Kidney glomerular epithelial cell (primary cell): ENCODE measurements at regions not wholly inside any gene's neighbourhood (a gene's known extent, or its start where the extent isn't known, plus 50 kb on each side); places are given as distances from the start of the nearest gene placed in this dataset.
A peak's percentile ranks its signal among the peaks of the same experiment; 100 is the strongest.

Source experiments
- DNase-seq: peaks from one replicate; lab custom pipeline; 2025; lab: John Stamatoyannopoulos, UW

DNA sequence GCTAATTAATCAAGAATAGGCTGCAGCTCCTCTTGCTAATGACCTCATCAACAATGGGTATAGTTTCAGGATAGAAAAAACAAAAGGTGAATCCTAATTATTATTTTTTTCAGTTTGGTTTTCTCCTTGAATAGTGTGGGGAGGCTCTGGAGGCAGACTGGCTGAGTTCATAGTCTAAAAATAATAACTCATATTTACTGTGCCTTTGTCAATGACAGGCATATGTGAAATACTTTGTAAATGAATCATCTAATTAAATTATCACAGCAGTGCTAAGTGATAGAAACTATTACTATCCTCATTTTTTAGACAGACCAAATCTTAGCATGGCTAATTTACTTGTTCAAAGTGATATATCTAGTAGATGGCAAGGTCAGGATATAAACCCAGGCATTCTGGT is 1261.0 kb upstream of the SLC10A2 start:
- peak; percentile 65 for DNase-seq

DNA sequence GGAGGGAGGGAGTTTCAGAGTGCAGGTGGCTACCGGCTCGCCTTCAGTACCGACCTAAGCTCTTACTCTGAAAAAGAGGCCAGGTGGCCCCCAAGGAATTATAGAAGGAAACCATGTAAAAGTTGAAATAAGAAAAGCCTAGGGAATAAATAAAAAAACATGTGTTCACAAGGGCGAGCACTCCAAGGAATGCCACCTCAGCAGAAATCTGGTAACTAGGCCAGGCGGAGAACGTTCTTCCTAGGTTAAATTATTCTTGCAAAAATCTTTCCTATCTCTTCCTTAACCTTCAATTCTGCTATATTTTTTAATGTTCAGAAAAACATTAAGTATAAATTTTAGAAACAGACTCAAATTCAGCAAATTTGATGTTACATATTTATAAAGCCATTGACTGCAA is 1260.3 kb upstream of the SLC10A2 start:
- DNase-seq = no peak

DNA sequence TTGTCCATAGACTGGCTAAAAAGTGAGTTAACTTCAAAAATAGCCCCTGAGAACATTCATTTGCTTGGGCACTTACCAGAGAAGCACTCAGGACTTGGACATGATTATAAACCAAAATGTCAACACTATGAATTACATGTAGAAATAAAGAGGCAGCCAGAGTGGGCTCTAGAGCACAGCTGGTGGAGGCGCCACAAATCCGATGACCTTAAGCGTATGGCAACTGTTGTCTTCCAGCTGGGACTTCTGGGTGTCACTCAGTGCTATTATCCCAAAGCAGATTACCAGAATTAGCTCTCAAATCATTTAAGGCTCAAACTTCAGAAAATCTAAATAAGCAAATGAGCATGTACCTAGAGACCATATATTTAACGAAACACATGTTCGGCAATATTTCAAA is 1255.5 kb upstream of the SLC10A2 start:
- DNase-seq = no peak

DNA sequence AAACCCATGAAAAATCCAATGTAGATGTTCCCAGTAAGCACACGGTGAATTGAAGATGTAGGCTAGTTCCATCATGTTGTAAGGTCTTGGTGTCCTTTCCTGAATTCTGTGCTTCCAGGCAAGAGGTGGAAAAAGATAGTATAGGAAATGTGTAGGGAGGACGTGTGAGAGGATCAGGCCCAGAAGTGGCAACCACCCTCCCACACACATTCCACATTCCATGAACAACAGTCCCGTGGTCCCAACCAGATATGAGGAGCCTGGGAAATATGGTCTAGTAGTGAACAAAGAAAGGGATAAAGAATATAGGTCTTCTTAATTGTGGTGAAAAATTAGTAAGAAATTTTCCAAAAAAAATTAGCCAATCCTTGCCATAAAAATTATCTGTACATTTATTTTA is 1254.2 kb upstream of the SLC10A2 start:
- no peak for DNase-seq

DNA sequence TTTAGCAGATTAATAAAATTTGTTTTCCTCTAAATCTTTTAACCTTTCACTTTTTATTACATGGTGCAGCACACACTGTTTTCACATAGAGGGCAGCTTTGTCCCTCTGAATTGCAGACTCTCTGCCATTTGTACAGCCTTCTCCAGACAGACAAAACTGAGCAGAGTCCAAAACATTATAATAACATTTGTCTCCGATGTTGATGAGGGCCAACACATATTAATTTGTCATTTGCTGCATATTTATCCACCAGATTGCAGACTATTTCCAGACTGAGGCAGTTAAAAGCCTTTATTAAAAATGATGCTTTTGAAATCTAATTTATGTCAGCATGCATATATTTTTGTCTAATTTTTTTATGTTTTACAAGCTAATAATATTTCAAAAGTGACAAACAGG is 1251.9 kb upstream of the SLC10A2 start:
- peak; percentile 55 for DNase-seq

DNA sequence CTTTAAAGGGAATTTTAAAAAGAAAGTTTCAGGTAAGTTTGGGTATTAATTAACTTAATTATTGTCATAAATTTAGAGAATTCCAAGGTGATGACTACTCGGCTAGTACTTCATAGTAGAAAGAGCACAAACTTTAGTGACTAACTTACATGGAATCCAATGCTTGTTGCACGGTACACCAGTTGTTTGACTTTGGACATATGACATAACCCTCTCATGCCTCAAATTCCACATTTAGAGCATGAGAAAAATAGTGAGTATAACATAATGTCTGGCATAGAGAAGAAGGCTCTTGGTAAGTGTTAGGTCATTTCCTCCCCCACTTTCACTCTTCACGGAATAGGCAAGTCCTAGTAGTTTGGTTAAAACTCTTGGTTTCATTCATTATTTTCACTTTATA is 1249.4 kb upstream of the SLC10A2 start:
- DNase-seq = peak; percentile 98

DNA sequence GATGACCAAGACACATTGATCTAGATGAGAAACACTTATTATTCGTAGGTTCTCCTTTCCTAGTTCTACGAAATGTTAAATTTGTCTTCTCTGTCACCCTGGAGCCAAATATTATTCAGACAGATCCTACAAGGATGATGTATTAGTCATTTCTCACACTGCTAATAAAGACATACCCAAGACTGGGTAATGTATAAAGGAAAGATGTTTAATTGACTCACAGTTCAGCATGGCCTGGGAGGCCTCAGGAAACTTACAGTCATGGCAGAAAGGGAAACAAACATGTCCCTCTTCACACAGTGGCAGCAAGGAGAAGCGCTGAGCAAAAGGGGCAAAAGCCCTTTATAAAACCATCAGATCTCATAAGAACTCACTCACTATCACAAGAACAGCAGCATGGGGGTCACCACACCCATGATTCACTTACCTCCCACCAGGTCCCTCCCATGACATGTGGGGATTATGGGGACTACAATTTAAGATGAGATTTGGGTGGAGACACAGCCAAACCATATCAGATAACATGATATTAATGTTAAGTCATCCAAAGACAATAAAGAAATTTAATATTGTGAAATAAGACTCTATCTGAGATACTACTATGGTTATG is 1248.8 kb upstream of the SLC10A2 start:
- no peak for DNase-seq

DNA sequence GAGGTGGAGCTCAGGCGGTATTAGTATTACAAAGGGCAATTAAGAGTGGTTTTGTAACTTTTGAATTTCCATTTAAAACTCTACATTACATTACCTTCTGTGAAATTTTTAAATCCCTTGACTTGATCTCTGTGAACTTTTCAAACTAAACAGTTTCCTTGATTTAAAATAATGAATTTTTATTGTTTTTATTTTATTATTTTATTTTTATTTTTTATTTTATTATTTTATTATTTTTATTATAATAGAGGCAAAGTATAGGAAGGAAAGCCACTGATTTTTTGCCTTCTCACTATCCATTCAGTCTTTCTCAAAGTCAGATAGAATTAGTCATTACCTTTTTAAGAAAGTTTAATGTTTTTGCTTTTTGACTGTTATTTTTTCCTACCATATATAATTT is 1248.1 kb upstream of the SLC10A2 start:
- DNase-seq = no peak

DNA sequence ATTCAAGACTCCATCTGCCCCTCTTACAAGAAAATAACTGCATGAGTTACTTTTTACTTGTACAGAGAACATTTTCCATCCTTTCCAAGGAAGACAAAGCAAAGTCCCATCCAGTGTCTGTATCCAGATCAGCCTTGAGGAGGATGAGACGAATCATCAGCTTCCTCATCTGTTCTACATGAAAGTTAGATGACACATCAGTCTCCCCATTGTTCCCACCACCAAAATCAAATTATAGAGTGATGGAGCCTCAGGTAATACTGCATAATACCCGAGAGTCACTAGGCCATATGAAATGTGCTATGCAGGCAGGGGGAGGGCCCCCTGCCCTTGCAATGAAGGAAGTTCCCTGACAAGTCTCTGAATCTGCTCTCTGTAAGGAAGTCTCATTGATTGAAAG is 1244.6 kb upstream of the SLC10A2 start:
- DNase-seq = no peak

DNA sequence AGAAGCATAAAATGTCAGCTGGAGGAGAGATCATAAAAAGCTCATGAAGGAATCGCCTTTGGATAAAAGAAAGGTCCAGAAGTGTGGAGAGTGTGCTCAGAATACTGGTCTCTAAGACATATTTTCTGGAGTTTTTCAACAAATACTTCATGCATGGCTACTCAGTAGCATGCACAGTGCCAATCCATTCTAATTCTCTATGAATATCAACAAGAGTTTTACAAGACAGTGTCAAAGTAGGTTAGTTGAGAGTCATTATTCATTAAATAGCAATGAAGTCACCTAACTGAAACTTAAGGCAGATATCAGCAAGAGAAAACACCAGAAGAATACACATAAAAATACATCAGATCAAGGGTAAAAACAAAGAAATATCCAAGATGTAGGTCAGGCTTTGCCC is 1243.2 kb upstream of the SLC10A2 start:
- no peak for DNase-seq

DNA sequence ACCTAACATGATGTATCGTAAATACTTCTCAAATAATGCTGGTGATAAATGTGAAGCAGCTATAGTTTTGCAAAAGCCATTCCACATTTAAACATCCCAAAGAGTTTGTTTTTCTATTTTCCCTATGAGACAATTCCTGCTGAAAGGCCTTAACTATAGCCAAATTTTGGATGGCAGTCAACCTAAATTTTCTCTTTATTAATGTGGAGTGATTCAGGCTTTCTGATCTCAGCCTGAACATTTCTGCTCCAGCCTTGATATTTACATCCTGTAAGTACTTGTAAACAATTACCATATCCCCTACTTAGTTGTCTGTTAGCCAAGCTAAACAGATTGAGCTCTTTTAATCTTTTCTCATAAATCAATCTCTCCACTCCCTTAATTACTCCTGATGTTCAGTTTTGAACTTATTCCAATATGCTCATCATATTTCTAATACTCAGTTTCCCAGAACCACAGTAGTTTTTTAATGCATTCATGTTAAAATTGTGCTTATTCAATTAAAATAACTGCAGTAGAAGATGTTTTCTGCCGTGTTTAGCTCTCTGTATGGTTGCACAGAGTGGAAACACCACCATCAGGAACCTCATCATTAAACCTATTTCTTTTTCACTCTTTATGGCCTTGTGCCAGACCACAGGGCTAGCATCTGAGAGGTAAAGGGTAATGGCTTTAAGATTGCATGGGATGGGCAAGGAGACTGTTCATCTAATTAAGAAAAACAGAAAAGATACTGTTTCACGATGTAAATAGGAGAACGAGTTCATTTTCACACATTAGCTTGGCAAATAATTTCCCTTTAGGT is 1235.2 kb upstream of the SLC10A2 start:
- no peak for DNase-seq

DNA sequence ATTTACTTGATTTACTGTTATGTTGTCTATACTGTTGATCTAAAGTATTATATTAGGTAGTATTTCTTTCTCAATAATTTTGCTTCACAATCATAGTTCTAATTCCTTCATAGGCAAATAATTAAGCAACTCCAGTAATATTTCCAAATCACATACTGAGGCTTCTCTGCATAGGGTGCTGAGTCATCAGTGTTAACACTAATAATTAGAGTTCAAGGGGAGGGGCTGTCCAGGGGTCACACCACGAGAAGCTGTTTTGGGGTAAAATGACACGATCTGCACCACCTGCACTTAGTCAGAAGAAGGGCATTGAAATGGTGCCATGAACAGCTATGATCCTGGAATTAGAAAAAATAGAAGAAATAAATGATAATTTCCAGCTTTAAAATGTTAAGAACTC is 1230.9 kb upstream of the SLC10A2 start:
- no peak for DNase-seq

DNA sequence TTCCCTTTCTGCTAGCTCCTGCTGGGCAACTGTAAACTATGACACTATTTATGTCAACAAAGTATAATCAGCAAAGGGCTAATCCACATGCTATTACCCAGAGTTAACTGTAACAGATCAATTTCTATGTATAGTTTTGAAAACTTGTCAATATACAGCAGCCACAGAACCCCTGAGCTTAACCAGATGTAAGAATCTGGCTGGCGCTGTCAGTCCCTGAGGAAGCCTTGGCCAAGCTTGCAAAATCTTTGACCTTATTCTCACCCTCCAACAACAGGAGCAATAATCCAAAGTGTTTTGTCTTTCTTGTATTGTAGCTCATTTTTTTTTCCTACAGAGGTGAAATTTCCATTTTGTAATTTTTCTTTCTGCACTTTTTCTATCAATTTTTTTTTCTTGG is 1230.1 kb upstream of the SLC10A2 start:
- DNase-seq = no peak

DNA sequence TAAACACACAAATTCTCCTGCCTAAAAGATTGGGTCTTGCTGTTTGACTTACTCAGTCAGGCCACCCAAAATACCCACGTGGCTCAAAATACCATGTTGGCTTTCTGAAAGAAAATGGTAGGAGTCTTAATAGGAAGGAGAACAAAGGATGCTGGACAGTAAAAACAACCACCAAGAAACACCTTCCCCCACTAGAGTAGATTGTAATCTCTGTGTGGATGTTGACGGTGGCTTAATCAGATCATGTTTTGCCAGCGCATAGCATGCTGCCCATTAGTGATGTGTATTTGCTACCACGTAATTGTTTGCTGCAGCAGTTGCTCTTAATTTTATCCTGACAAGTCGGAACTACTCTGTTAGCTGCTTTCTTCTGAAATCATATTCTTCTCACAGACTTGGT is 1229.3 kb upstream of the SLC10A2 start:
- no peak for DNase-seq

DNA sequence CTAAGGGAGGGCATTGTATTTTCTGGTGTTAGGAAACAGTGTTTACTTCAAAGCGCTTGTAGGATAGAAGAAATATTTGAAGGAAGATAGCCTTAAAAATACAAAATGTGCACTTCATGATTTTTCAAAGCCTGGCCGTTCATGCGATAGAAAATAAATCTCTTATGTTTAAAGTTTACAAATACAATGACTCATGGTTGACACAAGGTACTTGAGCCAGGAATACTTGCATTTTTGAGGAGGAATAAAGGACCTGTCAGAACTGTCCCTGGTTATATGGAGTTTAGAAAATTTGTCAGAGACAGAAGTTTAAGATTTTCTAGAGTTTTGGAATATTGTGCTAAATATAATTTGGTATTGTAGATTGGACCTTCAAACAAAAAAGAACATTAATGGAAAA is 1223.2 kb upstream of the SLC10A2 start:
- DNase-seq = no peak

DNA sequence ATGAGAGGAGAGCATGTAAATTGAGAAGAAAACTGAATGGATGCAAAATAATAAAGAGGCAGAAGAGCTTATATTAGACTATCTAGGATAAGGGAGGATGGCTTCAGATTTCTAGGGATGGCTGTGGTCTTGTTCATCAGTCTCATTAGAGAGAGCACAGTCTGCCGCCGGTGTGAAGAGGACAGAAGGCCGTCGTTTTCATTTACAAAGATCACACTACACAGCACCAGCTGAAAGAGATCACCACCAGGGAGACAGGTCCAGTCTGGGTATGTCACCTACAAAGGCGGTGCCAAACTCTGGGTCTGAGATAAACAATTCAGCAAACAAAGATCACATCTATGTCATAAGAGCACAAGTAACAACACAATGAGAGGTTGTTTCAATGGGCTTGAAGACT is 1222.3 kb upstream of the SLC10A2 start:
- no peak for DNase-seq

DNA sequence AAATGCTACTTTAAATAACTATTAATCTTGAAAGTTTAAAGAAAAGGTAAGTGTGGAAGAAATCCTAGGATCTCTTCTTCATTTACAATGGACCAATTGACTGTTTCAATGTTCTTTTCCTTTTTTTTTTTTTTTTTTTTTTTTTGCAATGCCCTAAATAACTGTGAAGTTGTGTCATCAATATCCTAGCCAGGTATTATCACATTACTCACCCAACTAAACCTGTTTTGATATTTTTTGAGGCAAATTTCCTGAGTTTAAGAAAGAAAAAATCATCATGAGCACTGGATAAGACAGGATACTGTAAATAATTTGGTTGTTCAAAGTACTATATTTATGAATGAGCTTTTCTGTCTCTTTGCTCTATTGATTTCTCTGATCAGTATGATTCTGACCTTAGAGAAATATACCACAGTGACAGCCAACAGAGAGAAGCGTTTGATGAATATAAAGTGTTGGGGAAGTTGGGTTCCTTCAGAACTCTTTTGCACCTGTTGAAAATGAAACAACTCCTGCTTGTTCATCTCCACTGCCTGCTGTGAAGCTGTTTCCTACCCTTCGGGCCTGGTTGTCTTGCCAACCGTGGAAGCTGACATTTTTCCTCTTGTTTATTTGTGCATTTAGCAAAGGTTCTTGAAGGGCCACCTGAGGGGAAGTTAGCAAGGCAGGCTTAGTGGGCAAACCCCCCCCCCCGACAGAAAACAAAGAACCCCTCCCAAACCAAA is 1220.5 kb upstream of the SLC10A2 start:
- DNase-seq = peak; percentile 44

DNA sequence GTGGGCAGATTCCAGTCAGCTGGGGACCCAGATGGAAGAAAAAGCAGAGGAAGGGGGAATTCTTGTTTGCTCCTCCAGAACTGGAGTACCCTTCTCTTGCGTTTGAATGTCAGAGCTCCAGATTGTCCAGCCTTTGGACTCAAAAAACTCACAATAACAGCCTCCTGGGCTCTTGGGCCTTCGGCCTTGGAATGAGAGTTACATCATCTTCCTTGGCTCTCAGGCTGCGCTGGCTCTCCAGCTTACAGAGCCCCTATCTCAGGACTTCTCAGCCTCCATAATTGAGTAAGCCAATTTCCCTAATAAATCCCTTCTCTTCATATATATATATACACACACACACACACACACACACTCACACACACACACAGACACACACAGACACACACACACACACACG is 1215.7 kb upstream of the SLC10A2 start:
- DNase-seq = no peak

DNA sequence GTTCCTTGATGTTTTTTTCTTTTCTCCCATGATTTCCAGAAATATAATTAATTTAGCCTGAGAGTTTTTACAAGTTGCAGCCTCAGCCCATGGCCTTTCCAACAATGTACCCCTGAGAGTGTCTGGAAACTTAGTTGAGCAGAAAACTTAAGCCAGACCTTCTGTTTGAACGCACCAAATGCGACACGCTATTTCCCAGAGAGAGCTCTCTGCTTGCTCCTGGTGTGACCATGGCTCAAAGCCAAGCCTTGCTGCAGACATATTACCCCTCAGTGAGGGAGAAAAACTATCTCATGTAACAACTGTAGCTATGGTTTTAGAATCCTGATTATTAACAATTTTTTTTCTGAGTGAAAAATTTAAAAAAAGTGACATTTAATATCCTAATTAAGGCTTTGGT is 1204.5 kb upstream of the SLC10A2 start:
- DNase-seq = no peak

DNA sequence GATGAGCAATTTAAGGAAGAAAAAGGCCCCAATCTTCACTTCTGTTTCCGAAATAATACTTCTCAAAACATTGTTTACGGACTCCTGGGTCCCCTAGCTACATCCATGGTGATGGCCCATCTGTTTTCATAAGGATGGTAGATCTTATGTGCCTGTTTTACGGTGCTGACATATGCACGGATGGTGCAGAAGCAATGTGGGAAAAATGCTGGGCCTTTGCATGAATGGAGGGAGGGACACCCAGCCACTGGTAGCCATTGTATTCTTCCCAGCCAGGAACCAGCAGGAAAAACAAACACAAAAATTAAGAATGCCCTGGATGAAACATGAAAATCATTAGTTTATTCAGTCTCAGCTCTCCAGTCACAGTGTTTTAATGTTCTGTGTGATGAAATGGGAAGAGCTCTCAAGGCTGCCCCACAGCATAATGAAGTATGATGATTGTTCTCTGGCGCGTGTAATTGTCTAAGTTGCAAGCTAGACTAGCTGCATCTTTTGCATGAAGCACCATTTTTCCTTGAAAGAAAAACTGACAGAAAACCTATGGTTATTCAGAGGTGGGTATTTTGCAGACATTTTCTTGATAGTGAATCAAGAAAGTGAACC is 1201.1 kb upstream of the SLC10A2 start:
- DNase-seq = no peak

DNA sequence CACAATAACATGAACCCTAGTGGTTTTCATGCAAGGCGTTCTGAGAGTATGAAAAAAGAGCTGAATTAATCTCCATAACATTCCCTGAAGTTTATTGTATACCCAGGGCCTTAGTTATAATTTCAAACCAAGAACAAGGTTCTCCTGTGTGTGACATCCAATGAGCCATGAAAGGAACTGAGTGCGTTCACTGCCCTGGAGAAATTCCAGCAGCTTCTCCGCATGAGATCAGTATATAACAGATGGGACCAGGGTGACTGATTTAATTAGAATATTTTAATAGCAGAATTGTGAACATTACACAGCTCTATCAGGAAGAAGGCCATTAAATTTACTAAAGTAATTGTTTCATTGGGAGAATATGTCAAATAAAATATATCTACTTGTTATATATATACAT is 1190.5 kb upstream of the SLC10A2 start:
- DNase-seq = no peak

DNA sequence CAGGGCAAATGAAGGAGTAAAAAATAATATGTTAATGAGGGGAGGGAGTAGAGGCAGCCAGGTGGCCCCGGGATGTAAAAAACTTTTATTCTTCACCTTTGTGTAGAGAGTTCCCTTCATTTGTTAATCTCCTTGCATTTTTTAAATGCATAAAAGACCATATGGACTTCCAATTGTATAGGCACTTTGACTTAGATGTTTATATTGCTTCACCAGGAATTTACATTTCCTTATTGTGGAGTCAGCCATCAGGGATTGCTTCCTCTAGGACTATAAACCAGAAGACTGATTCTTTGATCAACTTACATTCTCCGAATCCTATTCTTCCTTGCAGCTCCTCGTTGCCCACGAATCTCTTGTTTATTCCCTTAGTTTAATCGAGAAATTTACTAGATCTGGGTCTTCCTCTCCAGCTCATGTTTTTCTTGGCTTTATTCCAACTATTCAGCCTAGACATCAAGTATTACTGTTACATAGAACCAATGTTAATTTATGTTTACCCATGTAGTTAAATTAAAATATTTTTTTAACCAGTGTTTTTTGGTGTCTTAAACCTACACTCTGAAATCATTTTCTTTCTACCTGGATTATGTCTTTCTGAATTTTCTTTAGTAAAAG is 1187.0 kb upstream of the SLC10A2 start:
- DNase-seq = no peak
